Gastrocnemius medialis (tissue), 4 donors: ENCODE measurements at regions not wholly inside any gene's neighbourhood (a gene's known extent, or its start where the extent isn't known, plus 50 kb on each side); places are given as distances from the start of the nearest gene placed in this dataset.

ENCODE experiments used
- POLR2A ChIP-seq, 2 donors: fragments of 450-650 bp; IDR thresholded peaks; one replicate each; pipeline ENCODE4 v1.6.1; 2017; ENCODE audit warnings: antibody characterized with exemption in 2 of 2, mild to moderate bottlenecking in 2 of 2, moderate library complexity in 2 of 2
- TF ChIP-seq, protein P1 (sequence below), 5 experiments: fragments of 450-650 bp in 3 of 5; fragments of 200-600 bp in 2 of 5; sonication (generic) in 2 of 5; IDR thresholded peaks in 4 of 5; conservative IDR thresholded peaks in 1 of 5; 1 replicate in 4 of 5; 2 replicates in 1 of 5; pipeline ENCODE4 v1.5.1; 2016 to 2019; ENCODE audit warnings: antibody characterized with exemption in 5 of 5, mild to moderate bottlenecking in 3 of 5, moderate library complexity in 3 of 5

DNA sequence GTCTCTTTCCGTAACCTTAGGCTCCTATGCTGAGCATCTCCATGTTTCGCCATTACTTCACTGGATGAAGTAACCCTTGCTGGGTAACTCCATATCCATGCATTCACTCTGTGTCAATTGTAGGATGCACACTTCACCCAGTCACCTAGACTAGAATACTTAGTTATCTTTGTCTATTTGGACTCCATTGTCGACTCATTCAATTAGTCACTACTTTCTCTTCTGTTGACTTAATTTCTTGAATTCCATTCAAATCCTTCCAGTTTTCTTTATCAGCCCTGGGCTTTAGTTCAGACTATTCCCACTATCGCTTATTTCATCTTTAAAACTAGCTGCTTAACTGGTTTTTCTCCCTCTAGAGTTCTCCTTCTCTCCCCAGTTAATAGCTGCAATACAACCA lies 111.3 kb upstream of the TNS3 start:
- no peak for TF ChIP-seq POLR2A (IDR thresholded peaks at IDR 0.05)
- TF ChIP-seq, protein P1, sequence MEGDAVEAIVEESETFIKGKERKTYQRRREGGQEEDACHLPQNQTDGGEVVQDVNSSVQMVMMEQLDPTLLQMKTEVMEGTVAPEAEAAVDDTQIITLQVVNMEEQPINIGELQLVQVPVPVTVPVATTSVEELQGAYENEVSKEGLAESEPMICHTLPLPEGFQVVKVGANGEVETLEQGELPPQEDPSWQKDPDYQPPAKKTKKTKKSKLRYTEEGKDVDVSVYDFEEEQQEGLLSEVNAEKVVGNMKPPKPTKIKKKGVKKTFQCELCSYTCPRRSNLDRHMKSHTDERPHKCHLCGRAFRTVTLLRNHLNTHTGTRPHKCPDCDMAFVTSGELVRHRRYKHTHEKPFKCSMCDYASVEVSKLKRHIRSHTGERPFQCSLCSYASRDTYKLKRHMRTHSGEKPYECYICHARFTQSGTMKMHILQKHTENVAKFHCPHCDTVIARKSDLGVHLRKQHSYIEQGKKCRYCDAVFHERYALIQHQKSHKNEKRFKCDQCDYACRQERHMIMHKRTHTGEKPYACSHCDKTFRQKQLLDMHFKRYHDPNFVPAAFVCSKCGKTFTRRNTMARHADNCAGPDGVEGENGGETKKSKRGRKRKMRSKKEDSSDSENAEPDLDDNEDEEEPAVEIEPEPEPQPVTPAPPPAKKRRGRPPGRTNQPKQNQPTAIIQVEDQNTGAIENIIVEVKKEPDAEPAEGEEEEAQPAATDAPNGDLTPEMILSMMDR (IDR thresholded peaks at IDR 0.05 in 4 of 5, conservative IDR thresholded peaks at IDR 0.05 in 1 of 5): no peak
